Neural cell (in vitro differentiated cells): ENCODE measurements at regions not wholly inside any gene's neighbourhood (a gene's known extent, or its start where the extent isn't known, plus 50 kb on each side); places are given as distances from the start of the nearest gene placed in this dataset.

ENCODE experiments used
- H2AFZ ChIP-seq: fragments of 200-600, 300-800 bp; sonication (generic), shearing (Covaris generic); 2 replicates; pipeline ENCODE4 v1.6.0; 2014; ENCODE audit warnings: low read depth, mild to moderate bottlenecking, antibody characterized with exemption, low read length, moderate library complexity
- H3F3A ChIP-seq: fragments of 200-600 bp; shearing (Covaris generic); 2 replicates; pipeline ENCODE4 v1.6.1; 2016; ENCODE audit warnings: mild to moderate bottlenecking, moderate library complexity, mixed read lengths, antibody characterized with exemption, low read length; ENCODE audit not compliant: insufficient read depth, poor library complexity, severe bottlenecking
- H3K27ac ChIP-seq: fragments of 200-600, 300-800 bp; sonication (generic), shearing (Covaris generic); 2 replicates; pipeline ENCODE4 v1.5.1; 2014; ENCODE audit warnings: mild to moderate bottlenecking, low read length, moderate library complexity
- H3K27me3 ChIP-seq: fragments of 300-800, 200-600 bp; sonication (generic), shearing (Covaris generic); 2 replicates; pipeline ENCODE4 v1.6.0; 2014; ENCODE audit warnings: mild to moderate bottlenecking, low read depth, low read length, moderate library complexity; ENCODE audit not compliant: insufficient read depth
- H3K36me3 ChIP-seq: fragments of 300-800, 200-600 bp; sonication (generic), shearing (Covaris generic); 2 replicates; pipeline ENCODE4 v1.5.1; 2014; ENCODE audit warnings: mild to moderate bottlenecking, antibody characterized with exemption, low read length, moderate library complexity; ENCODE audit not compliant: insufficient read depth
- H3K4me2 ChIP-seq: fragments of 300-800, 200-600 bp; sonication (generic), shearing (Covaris generic); 2 replicates; pipeline ENCODE4 v1.6.0; 2014; ENCODE audit warnings: mild to moderate bottlenecking, low read length
- H3K4me3 ChIP-seq: fragments of 300-800, 200-600 bp; sonication (generic), shearing (Covaris generic); 2 replicates; pipeline ENCODE4 v1.5.1; 2014; ENCODE audit warnings: mild to moderate bottlenecking, low read length, moderate library complexity
- H3K79me2 ChIP-seq: fragments of 200-600 bp; shearing (Covaris generic); replicated peaks from 2 replicates; pipeline ENCODE4 v1.6.0; 2014; ENCODE audit warnings: mild to moderate bottlenecking, low read length, moderate library complexity; ENCODE audit not compliant: insufficient read depth
- H3K9ac ChIP-seq: fragments of 300-800, 200-600 bp; sonication (generic), shearing (Covaris generic); 2 replicates; pipeline ENCODE4 v1.6.1; 2016; ENCODE audit warnings: mild to moderate bottlenecking, low read length, mixed read lengths
- H3K9me2 ChIP-seq: fragments of 200-600 bp; shearing (Covaris generic); 2 replicates; pipeline ENCODE4 v1.6.1; 2016; ENCODE audit warnings: mild to moderate bottlenecking, low read length, mixed read lengths; ENCODE audit not compliant: insufficient read depth
- H3K9me3 ChIP-seq: fragments of 200-600, 300-800 bp; sonication (generic), shearing (Covaris generic); 2 replicates; pipeline ENCODE4 v1.6.1; 2016; ENCODE audit warnings: mild to moderate bottlenecking, mixed run types, low read length, moderate library complexity, mixed read lengths
- H4K20me1 ChIP-seq: fragments of 200-600 bp; shearing (Covaris generic); 2 replicates; pipeline ENCODE4 v1.6.1; 2016; ENCODE audit warnings: mild to moderate bottlenecking, mixed run types; ENCODE audit not compliant: insufficient read depth
- EP300 ChIP-seq: fragments of 450-650 bp; conservative IDR thresholded peaks from 2 replicates; pipeline ENCODE4 v1.6.1; 2014; ENCODE audit warnings: antibody characterized with exemption, mild to moderate bottlenecking, moderate library complexity; ENCODE audit not compliant: poor library complexity, severe bottlenecking
- EZH2 ChIP-seq: fragments of 200-600, 300-800 bp; shearing (Covaris generic), sonication (generic); IDR thresholded peaks from 2 replicates; pipeline ENCODE4 v1.6.1; 2014; ENCODE audit warnings: antibody characterized with exemption, low read length, borderline replicate concordance, mild to moderate bottlenecking; ENCODE audit not compliant: insufficient read depth, poor library complexity, severe bottlenecking
- MXI1 ChIP-seq: fragments of 450-650 bp; conservative IDR thresholded peaks from 2 replicates; pipeline ENCODE4 v1.6.1; 2014; ENCODE audit warnings: antibody characterized with exemption, mild to moderate bottlenecking; ENCODE audit not compliant: poor library complexity, severe bottlenecking
- POLR2AphosphoS5 ChIP-seq: IDR thresholded peaks from 2 replicates; pipeline ENCODE4 v1.6.1; 2012
- RAD21 ChIP-seq: fragments of 450-650 bp; conservative IDR thresholded peaks from 2 replicates; pipeline ENCODE4 v1.6.1; 2014; ENCODE audit warnings: antibody characterized with exemption, mild to moderate bottlenecking, moderate library complexity
- SMC3 ChIP-seq: fragments of 450-650 bp; conservative IDR thresholded peaks from 2 replicates; pipeline ENCODE4 v1.6.1; 2014; ENCODE audit warnings: antibody characterized with exemption, mild to moderate bottlenecking, moderate library complexity; ENCODE audit not compliant: poor library complexity
- TAF1 ChIP-seq: IDR thresholded peaks from 2 replicates; pipeline ENCODE4 v1.6.1; 2012; ENCODE audit warnings: low read depth
- TF ChIP-seq, protein P1 (sequence below): fragments of 450-650 bp; IDR thresholded peaks from 2 replicates; pipeline ENCODE4 v1.5.1; 2014; ENCODE audit warnings: antibody characterized with exemption, mild to moderate bottlenecking, moderate library complexity; ENCODE audit not compliant: poor library complexity, severe bottlenecking
- TF ChIP-seq, protein P2 (sequence below): IDR thresholded peaks from 2 replicates; pipeline ENCODE4 v1.6.1; 2012; ENCODE audit warnings: borderline replicate concordance

DNA sequence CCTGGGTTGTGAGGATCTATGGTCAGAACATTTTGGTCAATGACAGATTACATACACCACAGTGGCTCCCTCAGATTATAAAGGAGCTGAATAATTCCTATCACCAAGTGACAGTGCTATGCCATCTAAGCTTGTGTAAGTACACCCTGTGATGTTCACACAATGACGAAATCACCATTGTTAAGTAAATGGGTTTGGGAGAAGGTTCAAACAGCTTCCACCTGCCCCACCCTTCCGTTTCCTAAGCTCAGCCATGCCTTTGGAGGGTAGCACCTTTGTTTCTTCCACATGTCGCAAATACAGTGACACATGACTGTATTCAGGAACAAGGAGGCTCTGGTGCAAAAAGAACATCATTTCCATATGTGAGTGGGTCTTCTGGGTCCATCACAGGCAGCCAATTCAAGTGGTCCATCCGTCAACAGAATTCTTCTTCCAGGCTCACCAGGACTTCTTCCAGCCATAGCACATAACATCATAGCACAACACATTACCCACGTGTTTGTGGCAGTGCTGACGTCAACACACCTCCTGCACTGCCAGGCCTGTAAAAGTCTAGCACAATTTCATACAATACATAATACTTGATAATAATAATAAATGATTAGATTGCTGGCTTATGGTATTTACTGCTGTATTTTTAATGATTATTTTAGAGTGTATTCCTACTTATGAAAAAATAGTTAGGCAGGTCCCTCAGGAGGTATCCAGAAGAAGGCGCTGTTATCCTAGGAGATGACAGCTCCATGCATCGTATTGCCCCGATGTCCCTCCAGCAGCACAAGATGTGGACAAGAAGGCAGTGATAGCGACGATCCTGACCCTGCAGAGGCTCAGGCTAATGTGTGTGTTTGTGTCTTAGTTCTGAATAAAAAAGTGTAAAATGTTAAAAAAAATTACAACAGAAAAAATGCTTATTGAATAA is 264.8 kb downstream of the ANAPC1 start:
- no peaks in the 10 kb centered on the region for H3K36me3 ChIP-seq
- no peaks in the 10 kb centered on the region for H3K9me3 ChIP-seq
- H3F3A ChIP-seq, result no peaks in the 10 kb centered on the region
- H3K27ac ChIP-seq, result no peak overlapping the region
- H2AFZ ChIP-seq, result no peak overlapping the region
- TF ChIP-seq RAD21 (no peak), MXI1 (no peak), EP300 (no peak), SMC3 (no peak), EZH2 (no peak), POLR2AphosphoS5 (no peak), TAF1 (no peak)
- TF ChIP-seq, protein P1, sequence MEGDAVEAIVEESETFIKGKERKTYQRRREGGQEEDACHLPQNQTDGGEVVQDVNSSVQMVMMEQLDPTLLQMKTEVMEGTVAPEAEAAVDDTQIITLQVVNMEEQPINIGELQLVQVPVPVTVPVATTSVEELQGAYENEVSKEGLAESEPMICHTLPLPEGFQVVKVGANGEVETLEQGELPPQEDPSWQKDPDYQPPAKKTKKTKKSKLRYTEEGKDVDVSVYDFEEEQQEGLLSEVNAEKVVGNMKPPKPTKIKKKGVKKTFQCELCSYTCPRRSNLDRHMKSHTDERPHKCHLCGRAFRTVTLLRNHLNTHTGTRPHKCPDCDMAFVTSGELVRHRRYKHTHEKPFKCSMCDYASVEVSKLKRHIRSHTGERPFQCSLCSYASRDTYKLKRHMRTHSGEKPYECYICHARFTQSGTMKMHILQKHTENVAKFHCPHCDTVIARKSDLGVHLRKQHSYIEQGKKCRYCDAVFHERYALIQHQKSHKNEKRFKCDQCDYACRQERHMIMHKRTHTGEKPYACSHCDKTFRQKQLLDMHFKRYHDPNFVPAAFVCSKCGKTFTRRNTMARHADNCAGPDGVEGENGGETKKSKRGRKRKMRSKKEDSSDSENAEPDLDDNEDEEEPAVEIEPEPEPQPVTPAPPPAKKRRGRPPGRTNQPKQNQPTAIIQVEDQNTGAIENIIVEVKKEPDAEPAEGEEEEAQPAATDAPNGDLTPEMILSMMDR, result no peak
- TF ChIP-seq, protein P2, sequence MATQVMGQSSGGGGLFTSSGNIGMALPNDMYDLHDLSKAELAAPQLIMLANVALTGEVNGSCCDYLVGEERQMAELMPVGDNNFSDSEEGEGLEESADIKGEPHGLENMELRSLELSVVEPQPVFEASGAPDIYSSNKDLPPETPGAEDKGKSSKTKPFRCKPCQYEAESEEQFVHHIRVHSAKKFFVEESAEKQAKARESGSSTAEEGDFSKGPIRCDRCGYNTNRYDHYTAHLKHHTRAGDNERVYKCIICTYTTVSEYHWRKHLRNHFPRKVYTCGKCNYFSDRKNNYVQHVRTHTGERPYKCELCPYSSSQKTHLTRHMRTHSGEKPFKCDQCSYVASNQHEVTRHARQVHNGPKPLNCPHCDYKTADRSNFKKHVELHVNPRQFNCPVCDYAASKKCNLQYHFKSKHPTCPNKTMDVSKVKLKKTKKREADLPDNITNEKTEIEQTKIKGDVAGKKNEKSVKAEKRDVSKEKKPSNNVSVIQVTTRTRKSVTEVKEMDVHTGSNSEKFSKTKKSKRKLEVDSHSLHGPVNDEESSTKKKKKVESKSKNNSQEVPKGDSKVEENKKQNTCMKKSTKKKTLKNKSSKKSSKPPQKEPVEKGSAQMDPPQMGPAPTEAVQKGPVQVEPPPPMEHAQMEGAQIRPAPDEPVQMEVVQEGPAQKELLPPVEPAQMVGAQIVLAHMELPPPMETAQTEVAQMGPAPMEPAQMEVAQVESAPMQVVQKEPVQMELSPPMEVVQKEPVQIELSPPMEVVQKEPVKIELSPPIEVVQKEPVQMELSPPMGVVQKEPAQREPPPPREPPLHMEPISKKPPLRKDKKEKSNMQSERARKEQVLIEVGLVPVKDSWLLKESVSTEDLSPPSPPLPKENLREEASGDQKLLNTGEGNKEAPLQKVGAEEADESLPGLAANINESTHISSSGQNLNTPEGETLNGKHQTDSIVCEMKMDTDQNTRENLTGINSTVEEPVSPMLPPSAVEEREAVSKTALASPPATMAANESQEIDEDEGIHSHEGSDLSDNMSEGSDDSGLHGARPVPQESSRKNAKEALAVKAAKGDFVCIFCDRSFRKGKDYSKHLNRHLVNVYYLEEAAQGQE, result no peak
- no peaks in the 10 kb centered on the region for H3K27me3 ChIP-seq
- H3K79me2 ChIP-seq, result no peaks in the 10 kb centered on the region
- no peak overlapping the region for H3K4me3 ChIP-seq
- H3K9ac ChIP-seq, result no peak overlapping the region
- no peak overlapping the region for H3K4me2 ChIP-seq
- H3K9me2 ChIP-seq, result no peaks in the 10 kb centered on the region
- no peaks in the 10 kb centered on the region for H4K20me1 ChIP-seq

DNA sequence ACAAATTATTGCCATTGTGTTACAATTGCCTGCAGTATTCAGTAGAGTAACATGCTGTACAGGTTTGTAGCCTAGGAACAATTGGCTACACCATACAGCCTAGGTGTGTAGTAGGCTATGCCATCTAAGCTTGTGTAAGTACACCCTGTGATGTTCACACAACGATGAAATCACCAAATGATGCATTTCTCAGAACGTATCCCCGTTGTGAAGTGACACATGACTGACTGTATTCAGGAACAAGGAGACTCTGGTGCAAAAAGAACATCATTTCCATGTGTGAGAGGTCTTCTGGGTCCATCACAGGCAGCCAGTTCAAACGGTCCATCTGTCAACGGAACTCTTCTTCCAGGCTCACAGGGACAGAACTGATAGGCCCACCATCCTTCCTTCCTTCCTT is 263.7 kb downstream of the ANAPC1 start:
- Histone ChIP-seq H3K27ac (no peak overlapping the region), H4K20me1 (no peaks in the 10 kb centered on the region), H3K9me3 (no peaks in the 10 kb centered on the region), H3K4me3 (no peak overlapping the region), H3K9ac (no peak overlapping the region), H3K79me2 (no peaks in the 10 kb centered on the region), H3K4me2 (no peak overlapping the region), H3F3A (no peaks in the 10 kb centered on the region), H3K36me3 (no peaks in the 10 kb centered on the region), H3K9me2 (no peaks in the 10 kb centered on the region), H2AFZ (no peak overlapping the region), H3K27me3 (no peaks in the 10 kb centered on the region)
- no peak for TF ChIP-seq EZH2
